Adrenal gland (tissue), 5 donors: ENCODE measurements at regions not wholly inside any gene's neighbourhood (a gene's known extent, or its start where the extent isn't known, plus 50 kb on each side); places are given as distances from the start of the nearest gene placed in this dataset.

Source experiments
- CTCF ChIP-seq, 6 experiments: fragments of 450-650 bp in 4 of 6; fragments of 200-600 bp in 2 of 6; sonication (generic) in 1 of 6; IDR thresholded peaks; 1 replicate in 5 of 6; 2 replicates in 1 of 6; pipeline versions ENCODE4 v1.5.1 to v1.8.0; 2016 to 2021; ENCODE audit warnings: antibody characterized with exemption in 6 of 6, mild to moderate bottlenecking in 2 of 6, moderate library complexity in 1 of 6
- POLR2A ChIP-seq, 2 donors: fragments of 450-650 bp; IDR thresholded peaks; one replicate each; pipeline ENCODE4 v1.6.1; 2017; ENCODE audit warnings: antibody characterized with exemption in 2 of 2, mild to moderate bottlenecking in 2 of 2, moderate library complexity in 1 of 2
- donor health status: DM: no; HTN: no; CAD: no.

GRCh38 chr5:174173766-174174165 is 128.3 kb downstream of the NSG2 start:
- TF ChIP-seq CTCF (IDR thresholded peaks at IDR 0.05) (no peak), POLR2A (IDR thresholded peaks at IDR 0.05) (no peak)
